ENCODE measurements at regions not wholly inside any gene's neighbourhood (a gene's known extent, or its start where the extent isn't known, plus 50 kb on each side); places are given as distances from the start of the nearest gene placed in this dataset.
"Not testable (repeated sequence)": the region's sequence is repeated elsewhere in the genome, so short reads cannot be mapped to it uniquely, and the experiment has no call there.

DNA sequence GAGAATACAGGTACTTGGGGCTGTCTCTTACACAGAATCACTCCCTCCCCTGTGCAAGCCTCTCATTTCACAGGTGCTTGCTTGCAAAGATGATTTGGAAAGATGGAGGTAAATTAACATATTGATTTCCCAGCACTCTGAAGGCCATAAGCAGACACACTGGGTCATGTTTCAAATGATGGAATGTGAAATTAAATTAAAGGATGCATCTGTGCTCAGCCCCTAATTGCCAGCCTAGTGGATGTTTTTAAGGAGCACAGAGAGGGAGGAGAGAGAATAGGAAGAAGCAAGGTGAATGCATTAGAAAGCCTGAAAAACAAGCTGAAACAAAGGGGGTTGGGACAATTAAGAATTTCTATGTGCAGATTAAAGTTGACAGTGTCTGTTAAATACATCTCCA is 96.1 kb upstream of the GRIP1 start:
- DNase-seq, result no peak

DNA sequence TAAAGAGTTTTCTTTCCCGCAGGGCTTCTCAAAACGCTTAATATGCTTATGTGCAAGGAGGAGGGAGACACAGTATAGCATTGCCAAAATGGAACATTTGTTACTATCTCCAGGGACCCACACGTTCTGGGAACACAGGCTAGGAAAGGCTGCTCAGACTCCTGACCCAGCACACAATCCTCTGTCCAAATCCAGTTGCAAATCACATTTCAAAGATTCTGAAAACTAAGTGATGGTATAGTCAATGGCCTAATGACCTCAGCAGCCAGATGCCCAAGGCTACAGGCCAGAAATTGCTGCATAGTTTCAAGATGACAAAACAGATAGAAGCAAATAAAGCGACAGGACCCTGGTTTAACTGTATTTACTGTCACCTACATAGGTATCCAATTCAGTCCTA is 97.0 kb upstream of the GRIP1 start:
- no peak for DNase-seq

DNA sequence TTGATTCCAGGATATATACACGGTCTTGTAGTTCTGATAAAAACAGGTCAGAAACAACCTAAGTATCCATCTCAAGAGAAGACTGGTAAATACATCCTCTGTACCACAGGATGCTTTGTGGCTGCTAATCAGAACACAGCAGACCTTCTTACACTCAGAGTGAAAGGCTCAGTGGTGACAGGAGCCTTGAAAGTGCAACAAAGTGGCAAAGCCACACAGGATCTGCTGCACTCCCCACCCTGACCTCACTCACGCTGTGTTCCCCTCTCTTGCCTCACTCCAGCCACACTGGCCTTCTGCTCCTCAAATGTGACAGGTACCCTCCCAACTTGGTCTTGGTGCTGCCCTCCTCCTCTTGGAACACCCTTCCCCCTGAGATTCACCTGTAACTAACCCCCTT is 98.1 kb upstream of the GRIP1 start:
- no peak for DNase-seq

DNA sequence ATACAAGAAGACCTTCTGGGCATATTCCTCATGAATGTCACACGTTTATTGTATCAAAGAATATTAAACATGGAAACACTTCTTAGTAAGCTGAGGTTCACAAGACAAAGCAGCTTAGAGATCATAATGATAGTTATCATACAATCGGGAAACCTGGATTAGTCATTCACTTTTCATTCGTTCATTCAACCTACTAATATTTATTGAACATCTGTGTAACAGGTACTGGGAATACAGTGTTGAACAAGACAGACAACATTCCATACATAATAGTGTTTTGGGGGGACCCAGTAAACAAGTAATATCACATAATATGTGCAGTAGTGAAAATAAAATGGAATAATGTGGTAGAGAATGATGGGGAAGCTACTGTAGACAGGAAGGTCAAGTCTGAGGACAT is 100.6 kb upstream of the GRIP1 start:
- no peak for DNase-seq

DNA sequence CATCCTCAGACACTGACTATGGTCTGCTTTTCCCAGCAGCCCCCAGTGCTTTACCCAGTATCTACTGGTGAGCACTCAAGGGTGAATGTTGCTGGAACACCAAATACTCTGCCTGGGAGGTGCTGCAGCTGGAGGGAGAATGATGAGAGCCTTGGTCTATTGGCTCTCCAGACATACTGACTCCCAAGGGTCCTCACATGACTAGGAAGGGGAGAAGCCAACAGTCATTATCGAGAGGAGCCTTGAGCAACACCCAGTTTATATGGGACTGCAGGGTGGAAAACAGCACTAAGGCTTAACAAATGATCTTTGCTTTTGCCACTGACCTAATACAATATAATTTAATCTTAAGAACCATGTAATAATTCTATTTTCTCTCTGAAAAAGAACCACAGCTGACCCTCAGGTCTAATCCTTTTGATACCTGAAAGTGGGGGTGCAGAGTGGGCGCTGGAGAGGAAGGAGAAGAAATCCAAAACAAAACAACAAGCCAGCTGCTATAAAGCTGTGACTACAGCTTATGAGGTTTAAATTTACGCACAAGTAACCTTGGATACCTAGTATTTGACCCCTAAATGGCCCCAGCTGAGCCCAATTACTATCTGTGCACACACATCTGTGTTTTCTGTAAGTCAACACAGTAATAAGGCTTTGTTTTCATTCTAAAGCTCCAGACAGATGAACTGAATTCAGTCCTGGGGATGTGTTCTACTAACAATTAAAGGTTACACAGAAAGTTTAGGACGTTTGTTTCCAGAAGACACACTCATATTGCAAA is 107.8 kb upstream of the GRIP1 start:
- DNase-seq, result no peak

DNA sequence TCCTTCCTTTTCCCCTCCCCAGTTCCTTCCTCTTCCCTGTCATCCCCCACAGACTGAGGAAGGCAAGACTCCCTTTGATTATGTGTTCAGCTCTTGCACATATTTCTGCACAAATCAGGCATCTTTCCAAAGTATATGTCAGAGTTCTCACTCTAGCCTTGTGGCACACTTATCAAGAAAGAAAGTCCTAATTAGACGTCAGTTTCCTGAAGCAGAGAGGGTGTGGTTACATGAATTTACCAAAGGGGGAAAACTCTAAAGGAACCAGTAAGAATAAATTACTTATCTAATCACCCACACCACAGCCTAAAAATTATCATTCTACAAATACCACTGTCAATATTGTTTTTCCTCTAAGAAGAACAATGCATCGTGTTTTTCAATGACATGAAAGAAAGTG is 120.7 kb upstream of the GRIP1 start:
- no peak for DNase-seq

DNA sequence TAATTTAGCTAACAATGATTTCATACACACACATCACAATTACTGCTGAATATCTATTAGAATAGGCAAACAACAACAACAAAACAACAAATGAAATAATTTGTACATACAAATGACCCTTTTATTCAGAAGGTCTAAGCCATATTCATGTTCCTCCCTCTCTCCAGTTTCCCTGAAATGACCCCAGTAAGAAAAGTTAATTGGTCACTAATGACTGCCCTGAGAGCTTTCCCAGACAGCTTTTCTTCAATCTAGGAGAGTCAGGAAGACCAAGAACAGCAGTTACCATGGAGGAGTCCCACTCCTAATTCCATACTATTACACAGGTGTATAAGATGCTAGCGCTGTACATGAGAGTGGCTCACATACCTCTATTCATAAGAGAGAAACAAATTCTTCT is 121.2 kb upstream of the GRIP1 start:
- no peak for DNase-seq

DNA sequence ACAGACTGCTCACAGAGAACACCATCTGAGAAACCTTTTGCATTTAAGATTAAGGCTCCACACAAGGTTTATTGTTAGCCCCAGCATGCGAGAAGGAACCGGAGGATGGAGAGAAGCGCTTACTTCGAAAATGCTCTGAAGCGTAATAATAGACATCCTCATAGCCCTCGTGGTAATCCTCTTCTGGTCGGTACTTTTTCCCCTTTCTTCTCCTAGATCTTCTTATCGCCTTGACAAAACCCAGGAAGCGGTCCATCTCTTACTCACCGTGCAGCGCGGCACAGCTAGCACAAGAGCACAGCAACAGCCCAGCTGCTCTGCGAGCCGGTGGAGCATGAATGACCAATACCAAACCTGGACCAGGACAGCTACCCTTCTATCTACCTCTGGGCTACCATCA is 125.1 kb upstream of the GRIP1 start:
- DNase-seq, result peak in 9 of 56 donors; percentile 2 to 9 (median 5)

DNA sequence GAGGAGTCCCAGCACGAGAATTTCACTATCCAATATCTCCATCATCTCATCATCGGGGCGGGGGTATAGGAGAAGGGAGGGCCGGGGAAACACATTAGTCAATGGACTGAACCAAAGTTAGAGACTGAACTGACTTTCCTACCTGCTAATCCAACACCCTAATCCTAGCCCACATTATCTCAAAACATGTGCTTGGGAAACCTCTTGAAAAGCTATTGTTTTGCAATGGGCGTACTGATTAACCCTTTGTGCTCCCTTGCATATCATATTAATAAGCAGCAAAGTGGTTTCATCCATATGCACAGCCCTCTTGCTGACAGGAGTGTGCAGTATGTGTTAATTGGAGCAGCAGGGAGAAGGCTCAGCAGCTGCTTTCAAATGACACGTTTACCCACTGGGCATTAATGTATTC is 125.7 kb upstream of the GRIP1 start:
- DNase-seq, result peak in 3 of 56 donors; percentile 13 to 55 (median 13)

DNA sequence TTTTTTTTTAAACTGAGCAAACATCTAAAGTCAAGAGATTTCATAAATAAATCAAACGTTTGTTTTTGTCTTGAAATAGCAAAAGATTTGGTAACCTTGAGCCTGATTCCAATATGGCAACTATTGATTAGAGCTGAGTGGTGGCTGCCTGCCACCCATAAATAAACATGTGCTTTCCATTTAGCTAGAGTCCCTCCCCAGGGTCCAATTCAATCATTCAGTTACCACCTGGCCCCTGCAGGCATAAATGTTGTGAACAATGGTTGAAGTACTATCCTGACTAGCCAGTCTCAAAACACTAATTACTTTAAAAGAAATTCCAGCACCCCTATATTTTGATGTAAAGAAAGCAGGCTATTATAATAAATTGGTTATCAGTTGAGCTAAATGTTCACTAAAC is 129.7 kb upstream of the GRIP1 start:
- no peak for DNase-seq

DNA sequence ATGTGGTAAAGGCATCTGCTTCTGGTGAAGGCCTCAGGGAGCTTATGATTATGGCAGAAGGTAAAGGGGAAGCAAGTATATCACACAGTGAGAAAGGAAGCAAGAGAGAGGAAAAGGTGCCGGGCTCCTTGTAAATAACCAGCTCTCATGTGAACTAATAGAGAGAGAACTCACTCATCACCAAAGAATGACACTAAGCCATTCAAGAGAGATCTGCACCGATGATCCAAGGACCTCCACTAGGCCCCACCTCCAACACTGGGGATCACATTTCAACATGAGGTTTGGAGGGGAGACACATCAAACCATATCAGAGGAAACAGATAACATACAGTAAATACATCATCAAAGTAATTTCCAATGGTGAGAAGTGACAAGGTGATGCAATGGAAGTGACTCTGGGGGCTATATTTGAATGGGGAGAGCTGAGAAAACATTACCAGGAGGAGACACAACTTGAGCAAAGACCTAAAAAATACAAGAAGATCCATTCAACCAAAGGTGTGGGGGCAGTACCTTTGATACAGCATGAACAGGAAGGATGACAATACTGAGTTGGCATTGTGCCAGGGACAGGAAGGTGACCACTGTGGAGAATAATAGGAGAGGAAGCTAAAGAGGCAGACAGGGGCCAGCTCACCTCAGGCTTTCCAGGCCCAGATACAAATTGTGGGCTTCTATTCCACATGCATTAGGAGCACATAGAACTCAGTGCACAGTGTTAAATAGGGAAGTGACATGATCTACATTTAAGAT is 134.4 kb upstream of the GRIP1 start:
- DNase-seq, result no peak

DNA sequence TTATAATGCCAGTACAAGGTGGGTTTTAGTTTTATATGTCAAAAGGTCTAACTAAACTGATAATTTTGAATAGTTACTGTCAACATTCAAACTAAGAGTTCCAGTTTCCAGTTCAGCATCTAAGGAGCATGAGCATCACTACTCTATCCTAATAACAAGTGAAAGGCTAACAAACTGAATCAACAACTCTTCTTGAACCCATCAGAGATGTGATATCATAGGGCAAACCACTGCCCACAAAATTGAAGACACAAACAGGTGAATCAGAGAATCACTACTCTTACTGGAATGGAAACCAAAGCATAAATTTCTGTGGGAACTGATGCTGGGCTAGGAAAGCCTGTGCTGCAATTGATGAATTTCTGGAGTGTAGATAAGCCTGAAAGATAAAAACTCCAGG is 140.7 kb upstream of the GRIP1 start:
- no peak for DNase-seq

DNA sequence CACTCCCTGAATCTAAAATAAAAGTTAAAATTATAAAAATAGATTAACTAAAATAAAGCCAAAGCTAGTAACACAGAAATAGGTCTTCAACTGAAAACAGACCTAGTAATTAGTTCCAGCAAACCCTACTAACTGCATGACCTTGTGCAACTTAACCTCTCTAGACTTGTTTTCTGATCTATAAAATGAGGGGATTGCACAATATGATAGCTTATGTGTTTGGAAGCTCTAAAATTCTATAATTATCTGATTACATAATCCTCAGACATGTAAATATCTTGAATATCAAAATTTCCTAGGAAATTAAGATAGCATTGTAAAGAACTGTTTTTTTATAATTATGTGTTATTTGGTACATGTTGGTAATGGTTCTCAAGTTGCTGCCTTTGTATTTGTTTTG is 144.1 kb upstream of the GRIP1 start:
- DNase-seq, result no peak

DNA sequence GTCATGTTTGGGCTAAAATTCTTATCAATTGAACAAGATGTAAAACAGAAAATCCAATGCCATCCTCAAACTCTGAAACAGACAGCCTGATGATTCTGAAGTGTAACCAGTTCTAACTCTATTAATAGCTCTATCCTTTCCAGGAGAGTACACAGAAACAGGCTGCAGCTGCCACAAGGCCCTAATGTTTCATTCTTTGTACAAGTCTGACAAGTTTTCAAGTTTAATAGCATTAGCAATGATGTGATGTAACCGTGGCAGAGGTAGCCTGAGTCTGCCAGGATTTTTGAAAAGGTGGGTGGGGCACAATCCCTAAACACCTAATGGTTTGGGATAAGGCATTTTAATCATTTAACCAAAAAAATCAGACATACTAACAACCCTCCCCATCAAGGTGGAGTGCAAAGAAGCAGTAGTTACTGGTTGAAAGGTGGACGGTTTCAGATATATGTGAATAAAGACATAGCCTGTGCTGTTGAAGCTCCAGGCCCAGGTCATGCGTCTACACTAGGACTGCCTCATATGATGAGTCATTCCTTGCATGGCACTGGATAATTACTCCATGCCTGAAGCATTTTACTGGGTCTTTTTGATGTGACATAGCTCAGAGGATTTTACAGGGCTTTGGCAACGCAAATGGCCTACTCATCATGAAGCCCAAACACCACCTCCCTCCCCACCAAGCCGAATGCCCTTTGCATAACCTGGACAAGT is 145.1 kb upstream of the GRIP1 start:
- peak in 3 of 56 donors; percentile 4 to 9 (median 5) for DNase-seq

DNA sequence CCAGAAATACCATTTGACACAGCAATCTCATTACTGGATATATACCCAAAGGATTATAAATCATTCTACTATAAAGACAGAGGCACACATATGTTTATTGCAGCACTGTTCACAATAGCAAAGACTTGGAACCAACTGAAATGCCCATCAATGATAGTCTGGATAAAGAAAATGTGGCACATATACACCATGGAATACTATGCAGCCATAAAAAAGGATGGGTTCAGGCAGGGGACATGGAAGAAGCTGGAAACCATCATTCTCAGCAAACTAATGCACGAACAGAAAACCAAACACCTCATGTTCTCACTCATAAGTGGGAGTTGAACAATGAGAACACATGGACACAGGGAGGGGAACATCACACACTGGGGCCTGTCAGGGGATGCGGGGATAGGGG is 147.0 kb upstream of the GRIP1 start:
- not testable (repeated sequence) for DNase-seq

DNA sequence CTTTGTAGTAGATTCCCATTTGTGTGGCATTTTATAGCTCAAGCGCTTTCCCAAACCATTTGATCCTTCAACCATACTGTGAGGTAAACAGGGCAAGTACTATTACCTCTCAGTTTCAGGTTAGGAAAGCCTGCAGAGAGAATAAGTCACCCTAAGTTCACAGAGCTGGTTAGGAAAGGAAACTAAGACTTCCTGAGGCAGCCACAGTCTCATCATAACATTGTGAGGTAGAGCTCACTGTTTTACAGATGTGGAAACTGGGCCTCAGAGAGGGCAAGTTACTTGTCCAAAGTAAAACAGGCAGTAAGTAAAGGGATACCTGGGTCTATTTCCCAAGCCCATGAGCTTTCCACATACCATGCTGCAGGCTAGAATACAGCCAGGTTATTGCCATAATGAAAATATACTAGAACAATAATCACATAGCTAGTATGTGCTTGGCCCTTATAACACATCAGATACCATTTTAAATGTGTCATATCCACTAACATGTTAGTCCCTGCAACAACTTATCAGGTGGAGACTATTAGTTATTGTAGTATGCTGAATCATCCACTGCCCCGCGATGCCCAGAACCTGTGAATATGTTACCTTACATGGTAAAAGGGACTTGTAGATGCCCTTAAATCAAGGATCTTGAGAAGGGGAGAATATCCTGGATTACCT is 150.9 kb upstream of the GRIP1 start:
- no peak for DNase-seq

DNA sequence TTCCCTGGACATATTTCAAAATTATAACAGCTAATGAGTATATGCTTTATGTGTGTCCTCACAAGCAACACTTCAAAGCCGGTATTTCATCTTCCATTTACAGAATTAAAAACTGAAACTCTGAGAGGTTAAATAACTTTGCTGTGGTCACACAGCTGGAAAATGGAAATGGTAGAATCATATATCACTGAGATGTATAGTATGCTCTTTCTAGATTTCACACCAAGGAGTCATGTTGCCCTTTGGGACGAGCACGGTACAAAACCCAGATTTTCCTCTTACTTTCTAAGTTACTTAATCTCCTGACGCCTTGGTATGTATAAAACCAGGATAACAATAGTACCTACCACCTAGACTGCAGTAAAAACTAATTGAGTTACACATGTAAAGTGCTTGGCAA is 152.6 kb upstream of the GRIP1 start:
- no peak for DNase-seq

DNA sequence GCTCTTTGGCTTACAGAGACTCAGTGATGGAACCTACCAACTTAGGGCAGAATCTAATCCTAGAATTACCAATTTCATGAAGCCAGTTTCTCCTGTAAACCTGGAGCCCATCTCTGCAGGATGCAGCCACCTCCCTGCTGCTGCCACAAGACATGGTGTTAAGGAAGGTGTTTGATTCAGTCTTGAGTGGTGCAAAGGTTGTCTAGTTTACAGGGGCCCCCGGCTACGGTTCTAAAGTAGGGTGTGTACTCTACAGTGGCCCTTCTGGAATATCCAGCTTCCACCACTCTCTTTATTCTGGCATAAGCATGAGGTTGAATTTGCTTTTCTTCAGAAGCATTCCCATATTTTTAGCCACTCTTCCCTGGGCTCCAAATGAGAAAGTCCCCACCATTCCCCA is 154.1 kb upstream of the GRIP1 start:
- DNase-seq, result no peak

DNA sequence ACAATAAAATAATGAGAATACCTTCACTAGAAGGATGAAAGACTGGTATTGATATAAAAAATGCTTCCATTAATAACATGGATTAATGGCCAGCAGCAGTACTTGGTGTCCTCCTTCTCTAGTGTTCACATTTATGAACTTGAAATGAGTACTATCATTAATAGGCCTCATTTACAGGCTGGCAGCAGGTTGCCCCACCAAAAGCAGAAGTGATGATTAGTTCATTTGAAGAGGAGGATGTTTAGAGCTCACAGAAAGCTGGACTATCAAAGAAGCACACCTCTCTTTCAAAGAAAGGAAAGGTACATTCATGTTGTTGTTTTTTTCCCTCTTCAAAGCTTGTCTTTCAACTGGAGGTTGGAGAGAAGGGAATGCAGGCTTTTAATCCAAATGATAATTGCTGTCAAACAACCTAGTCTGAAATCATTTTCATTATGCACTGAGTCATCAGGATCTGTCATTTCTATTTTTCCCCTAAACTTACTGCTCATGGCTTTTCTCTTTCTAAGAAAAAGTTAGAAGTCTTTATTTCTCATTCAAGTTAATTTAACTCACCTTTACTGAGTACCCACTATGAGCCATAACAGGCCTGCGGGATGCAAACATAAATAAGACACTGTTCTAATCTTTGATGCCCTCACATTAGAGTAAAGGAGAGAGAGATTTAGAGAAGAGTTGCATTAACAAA is 157.9 kb upstream of the GRIP1 start:
- no peak for DNase-seq

DNA sequence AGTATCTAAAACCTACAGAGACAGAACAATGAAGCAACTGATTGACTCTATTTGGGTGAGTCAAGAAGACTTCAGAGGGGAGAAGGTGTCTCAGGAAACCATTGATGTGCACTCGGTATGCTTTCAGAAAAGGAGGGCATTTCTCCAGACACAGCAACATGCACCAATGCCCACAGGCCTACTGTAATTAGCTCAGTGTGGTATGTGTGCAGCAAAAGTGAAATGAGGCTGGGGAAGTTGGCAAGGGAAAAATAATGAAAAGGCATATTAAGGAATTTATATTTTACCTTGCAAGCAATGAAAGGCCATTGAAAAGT is 158.4 kb upstream of the GRIP1 start:
- no peak for DNase-seq

DNA sequence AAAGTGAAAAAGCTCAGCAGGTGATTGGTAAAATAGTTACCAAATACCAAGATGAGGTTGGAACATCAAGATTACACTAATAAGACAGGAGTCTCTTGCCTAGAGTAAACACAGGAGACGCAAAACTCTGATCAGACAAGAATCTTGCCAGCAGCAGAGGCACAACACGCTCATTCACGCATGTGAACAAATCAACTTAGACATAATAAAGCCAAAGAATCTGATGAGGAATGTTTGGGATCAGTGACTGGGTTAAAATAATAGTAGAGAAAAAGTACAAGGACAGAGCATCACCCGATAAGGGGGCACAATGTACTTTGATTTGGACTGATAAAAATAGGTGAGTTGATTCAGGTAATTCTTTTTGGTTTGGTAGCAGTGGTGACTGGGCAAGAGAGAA is 159.5 kb upstream of the GRIP1 start:
- no peak for DNase-seq
